Esophagus mucosa (tissue), 1 donor: ENCODE measurements at regions not wholly inside any gene's neighbourhood (a gene's known extent, or its start where the extent isn't known, plus 50 kb on each side); places are given as distances from the start of the nearest gene placed in this dataset.

Experiments
- ATAC-seq: fragments of 200-7000 bp; cut with Tn5 transposase; one replicate; pipeline ENCODE4 v1.9.1; 2020
- donor health status: DM: yes; HTN: yes; CAD: no.

GRCh38 chr2:60292242-60292641 lies 261.2 kb downstream of the BCL11A start:
- ATAC-seq, result no peak

DNA sequence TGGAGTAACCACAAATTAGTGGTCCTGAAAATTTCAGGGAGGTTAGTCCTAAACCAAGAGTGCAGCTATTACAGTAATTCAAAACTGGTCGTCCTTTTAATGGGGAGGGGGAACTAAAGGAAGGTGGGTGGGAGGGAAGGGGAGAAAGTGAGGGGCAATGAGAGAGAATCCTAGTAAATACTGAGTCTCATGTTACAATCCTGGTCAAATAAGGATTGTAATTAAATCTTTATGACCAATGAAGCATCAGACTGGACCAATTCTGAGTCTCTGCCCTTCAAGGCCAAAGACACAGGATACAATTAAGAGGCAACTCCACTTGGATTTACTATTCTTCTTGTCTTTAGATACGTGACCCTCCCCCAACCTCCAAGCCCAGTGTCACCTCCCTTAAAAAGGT lies 262.9 kb downstream of the BCL11A start:
- ATAC-seq, result no peak

DNA sequence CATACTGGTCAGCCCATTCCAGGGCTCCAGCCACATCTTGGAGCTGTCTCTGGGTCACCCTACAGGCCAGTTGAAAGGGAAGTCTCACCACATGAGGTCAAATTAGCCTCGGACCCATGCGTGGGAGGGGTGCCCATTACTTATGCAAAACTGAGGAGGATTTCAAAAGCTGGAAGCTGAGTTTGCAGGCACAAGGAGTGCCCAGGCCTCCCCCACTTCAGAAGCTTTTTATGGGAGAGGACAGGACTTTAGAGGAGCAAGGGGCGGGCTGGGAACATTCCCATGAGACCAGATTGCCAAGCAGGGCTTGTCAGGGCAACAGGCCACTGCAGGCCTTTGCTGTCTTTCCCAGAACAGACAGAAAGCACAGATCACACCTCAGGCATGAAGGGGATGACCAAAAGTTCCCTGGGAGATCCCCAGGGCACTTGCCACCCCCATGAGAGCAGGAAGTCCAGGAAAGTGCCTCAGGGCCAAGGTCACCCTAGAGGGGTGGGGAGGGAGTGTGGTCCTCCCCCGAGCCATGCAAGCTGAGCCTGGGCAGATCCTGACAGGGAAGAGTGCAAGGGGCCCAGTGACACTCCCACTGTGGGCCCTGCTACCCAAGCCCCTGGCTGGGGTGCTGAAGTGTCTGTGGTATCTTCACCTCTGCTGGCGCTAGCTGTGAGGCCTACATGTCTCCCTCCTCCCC lies 267.7 kb downstream of the BCL11A start:
- peak; percentile 78 for ATAC-seq

GRCh38 chr2:60283626-60284025 lies 269.8 kb downstream of the BCL11A start:
- ATAC-seq, result no peak

DNA sequence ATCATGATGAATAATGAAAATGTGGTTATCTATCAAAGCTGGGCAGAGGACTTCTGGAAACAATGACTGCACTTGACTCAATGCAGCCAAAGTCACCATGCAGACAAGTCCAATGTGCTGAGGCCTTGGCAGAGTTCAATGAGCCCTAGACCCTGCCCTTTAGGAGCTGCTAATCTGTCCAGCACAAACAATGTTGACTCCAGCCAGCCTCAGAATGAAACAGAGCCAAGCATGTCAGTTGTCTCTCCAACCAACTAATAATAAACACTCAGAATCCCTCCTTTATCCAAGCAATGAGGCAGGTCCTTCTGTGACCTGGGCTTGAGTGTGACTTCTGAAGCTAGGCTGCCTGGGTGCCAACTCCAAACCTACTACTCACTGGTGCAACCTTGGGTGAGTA lies 270.6 kb downstream of the BCL11A start:
- ATAC-seq, result no peak

DNA sequence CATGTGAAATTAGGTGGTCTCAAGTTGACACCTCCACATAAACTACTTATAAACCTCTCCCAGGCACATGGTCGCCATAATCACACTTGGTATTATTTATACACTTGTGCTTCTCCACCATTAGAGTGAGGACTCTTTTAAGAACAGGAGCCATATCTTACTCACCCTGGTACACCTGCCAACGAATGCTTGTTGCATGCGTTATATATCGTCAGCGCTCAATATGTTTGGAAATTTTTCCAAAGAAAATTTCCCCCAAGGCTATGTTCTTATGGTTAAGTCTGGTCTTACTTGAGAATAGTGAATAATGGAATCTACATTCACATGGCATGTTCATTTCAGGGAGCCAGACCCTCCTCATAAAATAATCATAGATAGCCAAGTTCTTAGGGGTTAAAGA lies 271.7 kb downstream of the BCL11A start:
- no peak for ATAC-seq

- no peak for ATAC-seq
Measured at GRCh38 chr2:60280238-60280637, 273.2 kb downstream of the BCL11A start.

DNA sequence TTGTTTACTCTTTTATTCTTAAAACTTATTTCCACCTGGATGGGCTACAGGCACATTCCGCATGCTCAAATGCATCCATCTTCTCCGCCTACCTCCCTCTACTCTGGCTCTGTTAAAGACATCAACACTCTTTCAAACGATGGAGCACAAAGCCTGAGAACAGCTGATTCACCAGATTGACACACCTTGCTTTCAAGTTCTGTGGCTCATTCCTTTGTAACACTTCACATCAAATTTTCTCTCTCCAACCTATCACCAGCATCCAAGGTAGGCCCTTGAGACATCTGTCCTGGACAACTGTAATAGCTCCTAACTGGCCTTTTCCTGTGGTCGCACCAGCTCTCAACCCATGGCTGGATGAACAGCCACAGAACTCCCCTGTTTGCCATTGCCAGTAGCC lies 274.5 kb downstream of the BCL11A start:
- ATAC-seq, result no peak

- no peak for ATAC-seq
Measured at GRCh38 chr2:60275958-60276357, 277.5 kb downstream of the BCL11A start.

DNA sequence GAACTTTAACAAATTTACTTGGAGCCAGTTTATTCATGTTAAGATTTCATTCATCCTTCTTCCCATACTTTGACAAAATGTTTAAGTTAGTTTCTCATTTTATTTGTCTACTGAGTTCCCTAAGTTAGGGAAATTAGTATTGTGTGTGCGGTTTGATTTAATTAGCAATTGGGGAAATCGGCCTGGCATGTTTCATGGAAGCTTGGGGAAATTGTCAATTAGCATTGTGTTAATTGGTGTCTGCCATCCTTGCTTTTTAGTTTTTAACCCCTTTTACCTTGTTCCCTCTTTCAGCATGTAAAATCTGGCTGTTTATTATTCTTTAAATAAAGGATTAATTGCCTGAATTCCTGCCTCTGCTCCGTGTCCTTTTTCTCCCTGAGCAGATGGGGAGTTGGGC lies 279.6 kb downstream of the BCL11A start:
- no peak for ATAC-seq

- no peak for ATAC-seq
Measured at GRCh38 chr2:60271713-60272112, 281.7 kb downstream of the BCL11A start.

- ATAC-seq, result no peak
Measured at GRCh38 chr2:60271131-60271530, 282.3 kb downstream of the BCL11A start.

DNA sequence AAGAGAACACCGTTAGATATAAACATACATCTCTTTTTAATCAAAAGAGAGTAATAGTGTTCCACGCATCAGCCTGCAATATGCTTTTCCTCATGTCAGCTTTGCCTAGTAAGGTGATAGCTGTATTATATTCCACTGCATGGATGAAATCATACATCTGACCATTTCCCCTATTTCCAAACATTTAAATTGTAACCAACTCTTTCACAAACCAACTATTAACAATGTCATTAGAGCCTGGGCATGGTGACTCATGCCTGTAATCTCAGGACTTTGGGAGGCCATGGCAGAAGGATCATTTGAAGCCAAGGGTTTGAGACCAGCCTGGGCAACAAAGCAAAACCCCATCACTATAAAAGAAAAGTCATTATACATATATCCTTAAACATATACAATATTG lies 284.8 kb downstream of the BCL11A start:
- no peak for ATAC-seq

- no peak for ATAC-seq
Measured at GRCh38 chr2:60268032-60268431, 285.4 kb downstream of the BCL11A start.

GRCh38 chr2:60267122-60267521 lies 286.3 kb downstream of the BCL11A start:
- ATAC-seq, result no peak

GRCh38 chr2:60262178-60262577 lies 291.3 kb downstream of the BCL11A start:
- ATAC-seq, result no peak

GRCh38 chr2:60260639-60261296 lies 292.7 kb downstream of the BCL11A start:
- ATAC-seq, result peak; percentile 90

DNA sequence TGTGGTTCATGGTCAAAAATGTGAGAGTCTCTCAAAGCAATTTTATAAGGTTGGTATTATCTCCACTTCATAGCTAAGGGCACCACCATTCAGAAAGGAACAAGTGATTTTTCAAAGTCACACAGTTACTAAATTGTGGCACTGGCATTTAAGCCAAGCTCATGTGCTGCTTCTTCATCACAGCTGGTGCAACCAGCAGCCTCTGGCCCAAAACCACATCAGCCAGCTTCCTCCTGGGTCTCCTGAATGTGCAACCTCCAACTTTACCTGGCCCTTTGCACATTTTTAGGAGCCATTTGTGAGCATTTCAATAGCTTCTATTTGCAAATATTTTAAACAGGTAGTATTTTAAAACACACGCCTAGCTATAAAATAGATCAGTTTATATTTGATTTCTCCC lies 293.7 kb downstream of the BCL11A start:
- ATAC-seq, result no peak

GRCh38 chr2:60252581-60253150 lies 300.8 kb downstream of the BCL11A start:
- no peak for ATAC-seq

DNA sequence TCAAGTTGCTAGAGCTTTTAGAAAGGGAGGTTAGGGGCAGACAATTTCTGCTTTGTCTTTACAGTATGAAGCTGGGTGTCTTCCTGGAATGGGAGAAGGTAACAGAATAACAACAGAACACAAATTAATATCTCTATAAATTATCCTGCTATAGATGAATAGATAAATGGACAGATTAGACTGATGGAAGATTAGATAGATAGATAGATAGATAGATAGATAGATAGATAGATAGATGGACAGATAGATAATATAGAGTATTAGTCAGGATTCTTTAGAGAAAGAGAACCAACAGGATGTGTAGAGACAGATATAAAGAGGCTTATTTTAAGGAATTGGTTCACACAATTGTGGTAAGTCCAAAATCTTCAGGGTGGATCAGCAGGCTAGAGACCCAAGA lies 302.2 kb downstream of the BCL11A start:
- no peak for ATAC-seq

GRCh38 chr2:60249879-60250278 lies 303.6 kb downstream of the BCL11A start:
- no peak for ATAC-seq

GRCh38 chr2:60247471-60247870 lies 306.0 kb downstream of the BCL11A start:
- ATAC-seq, result no peak

- no peak for ATAC-seq
Measured at GRCh38 chr2:60246583-60246982, 306.9 kb downstream of the BCL11A start.

DNA sequence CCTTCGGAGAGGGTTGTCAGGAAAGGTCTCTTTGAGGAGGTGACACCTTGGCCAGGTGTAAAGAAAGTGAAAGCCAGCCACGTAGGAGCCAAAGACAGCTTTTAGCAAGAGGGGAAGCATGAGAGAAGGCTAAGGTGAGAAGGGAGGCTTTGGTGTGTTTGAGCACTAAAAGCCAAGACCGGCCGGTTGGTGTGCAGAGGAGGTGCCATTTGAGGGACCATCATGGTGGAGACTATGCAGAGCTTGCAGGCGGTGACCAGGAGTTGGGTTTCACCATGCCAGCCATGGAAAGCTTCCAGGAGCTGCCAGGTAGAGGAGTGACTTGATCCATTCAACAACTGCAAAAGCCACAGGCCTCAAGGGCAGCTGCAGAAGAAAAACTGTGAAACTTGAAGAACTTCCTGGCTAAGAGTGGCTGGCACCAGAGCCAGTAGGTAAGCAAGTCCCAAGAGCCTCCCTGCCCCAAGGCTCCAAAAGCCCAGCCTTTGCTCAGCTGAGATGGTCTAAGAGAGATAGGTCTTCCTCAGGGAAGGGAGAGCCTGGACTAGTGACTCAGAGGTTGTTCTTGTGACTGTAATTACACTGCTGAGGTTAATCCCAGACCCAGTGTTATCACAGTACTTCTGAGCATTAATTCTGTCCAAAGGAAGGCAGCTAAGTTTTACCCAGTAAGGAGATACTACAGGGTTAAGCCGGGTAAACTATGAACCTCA lies 319.0 kb downstream of the BCL11A start:
- peak; percentile 92 for ATAC-seq
